ENCODE measurements at regions not wholly inside any gene's neighbourhood (a gene's known extent, or its start where the extent isn't known, plus 50 kb on each side); places are given as distances from the start of the nearest gene placed in this dataset.

GRCh38 chr16:47927330-47927729 lies 228.5 kb downstream of the ABCC12 start:
- no peak for DNase-seq (ENCODE audit: low read depth)

GRCh38 chr16:47925811-47926460 lies 229.9 kb downstream of the ABCC12 start:
- TF ChIP-seq CTCF (conservative IDR thresholded peaks at IDR 0.05; ENCODE audit: low read depth, low read length): no peak
- no peak for DNase-seq (ENCODE audit: low read depth)
- no peak overlapping the region for H3K4me3 ChIP-seq (ENCODE audit: low read length)

More at GRCh38 chr16:47927330-47927729, 228.5 kb downstream of the ABCC12 start:
- H3K4me3 ChIP-seq (ENCODE audit: low read length): no peak overlapping the region
- no peak for TF ChIP-seq CTCF (conservative IDR thresholded peaks at IDR 0.05; ENCODE audit: low read depth, low read length)

GRCh38 chr16:47924950-47925349 lies 230.8 kb downstream of the ABCC12 start:
- no peak for DNase-seq (ENCODE audit: low read depth)
- H3K4me3 ChIP-seq (ENCODE audit: low read length): no peak overlapping the region
- TF ChIP-seq CTCF (conservative IDR thresholded peaks at IDR 0.05; ENCODE audit: low read depth, low read length): no peak

- H3K4me3 ChIP-seq (ENCODE audit: low read length): no peak overlapping the region
- DNase-seq (ENCODE audit: low read depth): no peak
- TF ChIP-seq CTCF (conservative IDR thresholded peaks at IDR 0.05; ENCODE audit: low read depth, low read length): no peak
Observed at GRCh38 chr16:47921535-47921934, 234.3 kb downstream of the ABCC12 start.

- TF ChIP-seq CTCF (conservative IDR thresholded peaks at IDR 0.05; ENCODE audit: low read depth, low read length): no peak
- H3K4me3 ChIP-seq (ENCODE audit: low read length): no peak overlapping the region
- no peak for DNase-seq (ENCODE audit: low read depth)
Observed at GRCh38 chr16:47920709-47921108, 235.1 kb downstream of the ABCC12 start.

GRCh38 chr16:47917118-47917517 lies 238.7 kb downstream of the ABCC12 start:
- H3K4me3 ChIP-seq (ENCODE audit: low read length): no peak overlapping the region
- TF ChIP-seq CTCF (conservative IDR thresholded peaks at IDR 0.05; ENCODE audit: low read depth, low read length): no peak
- no peak for DNase-seq (ENCODE audit: low read depth)

GRCh38 chr16:47916266-47916665 lies 239.5 kb downstream of the ABCC12 start:
- DNase-seq (ENCODE audit: low read depth): no peak
- TF ChIP-seq CTCF (conservative IDR thresholded peaks at IDR 0.05; ENCODE audit: low read depth, low read length): no peak

More at GRCh38 chr16:47916266-47916665, 239.5 kb downstream of the ABCC12 start:
- no peak overlapping the region for H3K4me3 ChIP-seq (ENCODE audit: low read length)
